ENCODE measurements at regions not wholly inside any gene's neighbourhood (a gene's known extent, or its start where the extent isn't known, plus 50 kb on each side); places are given as distances from the start of the nearest gene placed in this dataset.

DNA sequence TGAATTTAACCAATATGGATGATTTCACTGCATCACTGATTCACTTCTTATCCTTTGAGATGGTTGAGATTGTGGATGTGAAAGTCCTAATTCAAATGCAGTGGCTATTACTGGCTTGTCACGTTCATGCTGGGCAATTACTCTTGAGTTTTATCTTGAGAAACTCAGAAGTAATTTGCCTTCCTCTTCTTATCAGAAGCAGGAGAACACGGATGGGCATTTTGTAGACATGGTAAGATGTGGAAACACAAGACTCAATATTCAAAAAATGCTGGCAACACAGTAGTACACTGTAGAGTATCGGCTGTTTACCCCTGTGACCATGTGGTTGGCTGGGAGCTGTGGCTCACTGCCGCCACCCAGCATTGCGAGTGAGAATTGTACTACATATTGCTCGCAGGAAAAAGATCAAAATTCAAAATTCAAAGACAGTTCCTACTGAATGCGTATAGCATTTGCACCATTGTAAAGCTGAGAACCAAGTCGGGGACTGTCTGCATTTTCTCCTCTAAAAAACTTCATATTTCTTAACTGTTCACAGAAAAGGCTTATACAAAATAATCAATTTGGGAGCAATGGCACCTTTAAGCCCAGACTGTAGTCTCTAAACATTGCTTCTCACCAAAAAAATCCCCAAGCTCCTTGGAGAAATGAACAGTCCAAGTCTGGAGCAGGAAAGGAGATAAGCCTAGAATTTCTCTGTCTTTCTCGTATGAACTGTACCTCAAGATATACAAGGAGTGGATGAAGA, 61.9 kb upstream of the ELOVL5 start:
- Histone ChIP-seq H3K4me3 (no peak overlapping the region), H3K9me3 (no peaks in the 10 kb centered on the region), H3K27ac (no peak overlapping the region), H3K4me1 (peaks cover 0 to 18% (median 0%) of the 10 kb centered on the region in 9 donors), H3K27me3 (no peaks in the 10 kb centered on the region), H3K36me3 (no peaks in the 10 kb centered on the region)
- peak; percentile 67 to 92 (median 86) for ATAC-seq
- intact Hi-C loops (cut with DNase I): loop anchor here in 9 of 10 donors (2.0 to 10.0 kb wide), 5 partner anchors 74 to 240 kb away; no protein-coding TSS in a partner anchor
- peak; percentile 34 to 36 for DNase-seq
- WGBS, 2 donors: 51% methylated on average over 9 of the region's 9 CpGs
- TF ChIP-seq, protein P1, sequence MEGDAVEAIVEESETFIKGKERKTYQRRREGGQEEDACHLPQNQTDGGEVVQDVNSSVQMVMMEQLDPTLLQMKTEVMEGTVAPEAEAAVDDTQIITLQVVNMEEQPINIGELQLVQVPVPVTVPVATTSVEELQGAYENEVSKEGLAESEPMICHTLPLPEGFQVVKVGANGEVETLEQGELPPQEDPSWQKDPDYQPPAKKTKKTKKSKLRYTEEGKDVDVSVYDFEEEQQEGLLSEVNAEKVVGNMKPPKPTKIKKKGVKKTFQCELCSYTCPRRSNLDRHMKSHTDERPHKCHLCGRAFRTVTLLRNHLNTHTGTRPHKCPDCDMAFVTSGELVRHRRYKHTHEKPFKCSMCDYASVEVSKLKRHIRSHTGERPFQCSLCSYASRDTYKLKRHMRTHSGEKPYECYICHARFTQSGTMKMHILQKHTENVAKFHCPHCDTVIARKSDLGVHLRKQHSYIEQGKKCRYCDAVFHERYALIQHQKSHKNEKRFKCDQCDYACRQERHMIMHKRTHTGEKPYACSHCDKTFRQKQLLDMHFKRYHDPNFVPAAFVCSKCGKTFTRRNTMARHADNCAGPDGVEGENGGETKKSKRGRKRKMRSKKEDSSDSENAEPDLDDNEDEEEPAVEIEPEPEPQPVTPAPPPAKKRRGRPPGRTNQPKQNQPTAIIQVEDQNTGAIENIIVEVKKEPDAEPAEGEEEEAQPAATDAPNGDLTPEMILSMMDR (IDR thresholded peaks at IDR 0.05): peak; percentile 35 to 84 (median 75)

DNA sequence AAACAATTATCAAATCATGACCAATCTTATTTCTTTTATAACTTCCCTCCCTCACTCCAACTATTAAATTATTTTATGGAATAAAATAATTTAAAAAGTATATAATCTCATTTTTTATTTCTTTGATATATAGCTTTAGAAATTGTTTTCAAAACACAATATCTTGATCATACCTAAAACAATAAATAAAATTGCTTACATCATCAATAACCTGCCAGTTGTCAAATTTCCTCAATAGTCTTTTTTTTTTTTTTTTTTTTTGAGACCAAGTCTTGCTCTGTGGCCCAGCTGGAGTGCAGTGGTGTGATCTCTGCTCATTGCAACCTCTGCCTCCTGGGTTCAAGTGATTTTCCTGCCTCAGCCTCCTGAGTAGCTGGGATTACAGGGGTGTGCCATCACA, 60.1 kb upstream of the ELOVL5 start:
- TF ChIP-seq, protein P1 (IDR thresholded peaks at IDR 0.05): no peak
- intact Hi-C loops (cut with DNase I): loop anchor here in 1 of 10 donors (10.0 kb wide), 1 partner anchor 114 kb away; no protein-coding TSS in a partner anchor

DNA sequence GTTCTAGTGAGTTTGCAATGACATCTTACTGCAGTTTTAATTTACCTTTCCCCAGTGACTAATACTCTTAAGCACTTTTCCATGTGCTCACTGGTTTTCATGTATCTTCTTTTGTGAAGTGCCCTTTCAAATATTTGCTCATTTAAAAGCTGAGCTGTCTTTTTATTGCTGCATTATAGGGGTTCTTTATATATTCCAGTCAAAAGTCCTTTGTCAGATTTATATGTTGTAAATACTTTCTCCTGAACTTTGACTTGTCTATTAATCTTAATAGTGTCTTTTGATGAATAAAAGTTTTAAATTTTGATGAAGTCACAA, 50.2 kb upstream of the ELOVL5 start:
- H3K4me3 ChIP-seq: no peak overlapping the region
- H3K4me1 ChIP-seq: no peaks in the 10 kb centered on the region
- no peaks in the 10 kb centered on the region for H3K27me3 ChIP-seq
- ATAC-seq (no peak), DNase-seq (no peak)
- H3K9me3 ChIP-seq: no peaks in the 10 kb centered on the region
- intact Hi-C loops (cut with DNase I): no loop called here
- H3K36me3 ChIP-seq: no peaks in the 10 kb centered on the region
- TF ChIP-seq, protein P1 (IDR thresholded peaks at IDR 0.05): no peak
- H3K27ac ChIP-seq: no peak overlapping the region

More for the DNA sequence above, 60.1 kb upstream of the ELOVL5 start:
- H3K9me3 ChIP-seq: no peaks in the 10 kb centered on the region
- no peak overlapping the region for H3K27ac ChIP-seq
- DNase-seq (no peak), ATAC-seq (no peak)
- H3K4me3 ChIP-seq: no peak overlapping the region
- H3K36me3 ChIP-seq: no peaks in the 10 kb centered on the region
- no peaks in the 10 kb centered on the region for H3K27me3 ChIP-seq
- peaks cover 0 to 18% (median 0%) of the 10 kb centered on the region in 9 donors for H3K4me1 ChIP-seq

DNA sequence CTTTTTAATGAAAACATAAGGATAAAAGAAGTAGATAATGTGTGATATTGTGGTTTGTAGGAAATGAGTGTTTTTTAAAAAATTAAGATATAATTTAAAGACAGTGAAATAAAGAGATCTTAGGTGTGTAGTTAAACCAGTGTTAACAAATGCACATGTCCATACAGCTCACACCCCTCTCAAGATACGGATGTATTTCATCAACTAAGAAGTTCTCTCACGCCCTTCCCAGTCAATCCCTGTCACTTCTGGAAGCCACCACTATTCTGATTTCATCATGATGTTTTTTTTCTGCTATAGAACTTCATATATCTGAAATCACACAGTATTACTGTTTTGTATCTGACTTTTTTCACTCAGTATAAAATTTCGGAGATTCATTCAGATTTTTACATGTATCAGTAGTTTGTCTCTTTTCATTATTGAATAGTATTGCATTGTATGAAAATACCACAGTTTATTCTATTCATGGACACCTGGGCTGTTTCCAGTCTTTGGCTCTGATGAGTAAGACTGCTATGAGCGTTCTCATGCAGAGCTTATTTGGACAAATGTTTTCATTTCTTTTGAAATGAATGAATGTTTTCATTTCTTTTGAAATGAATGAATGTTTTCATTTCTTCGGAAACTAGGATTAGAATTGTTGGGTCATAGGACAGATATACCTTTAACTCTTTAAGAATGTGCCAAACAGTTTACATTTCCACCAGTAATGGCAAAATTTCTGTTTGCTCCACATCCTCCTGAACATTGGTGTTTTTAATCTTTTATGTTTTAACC, 49.7 kb upstream of the ELOVL5 start:
- Histone ChIP-seq H3K4me3 (no peak overlapping the region), H3K9me3 (no peaks in the 10 kb centered on the region), H3K4me1 (no peaks in the 10 kb centered on the region), H3K27me3 (no peaks in the 10 kb centered on the region), H3K36me3 (no peaks in the 10 kb centered on the region), H3K27ac (no peak overlapping the region)
- intact Hi-C loops (cut with DNase I): no loop called here
- no peak for DNase-seq
- TF ChIP-seq, protein P1 (IDR thresholded peaks at IDR 0.05): no peak
- no peak for ATAC-seq
- WGBS, 2 donors: 86 to 88% methylated on average over 5 of the region's 5 CpGs
